ENCODE measurements at regions not wholly inside any gene's neighbourhood (a gene's known extent, or its start where the extent isn't known, plus 50 kb on each side); places are given as distances from the start of the nearest gene placed in this dataset.
"Not testable (repeated sequence)": the region's sequence is repeated elsewhere in the genome, so short reads cannot be mapped to it uniquely, and the experiment has no call there.

DNA sequence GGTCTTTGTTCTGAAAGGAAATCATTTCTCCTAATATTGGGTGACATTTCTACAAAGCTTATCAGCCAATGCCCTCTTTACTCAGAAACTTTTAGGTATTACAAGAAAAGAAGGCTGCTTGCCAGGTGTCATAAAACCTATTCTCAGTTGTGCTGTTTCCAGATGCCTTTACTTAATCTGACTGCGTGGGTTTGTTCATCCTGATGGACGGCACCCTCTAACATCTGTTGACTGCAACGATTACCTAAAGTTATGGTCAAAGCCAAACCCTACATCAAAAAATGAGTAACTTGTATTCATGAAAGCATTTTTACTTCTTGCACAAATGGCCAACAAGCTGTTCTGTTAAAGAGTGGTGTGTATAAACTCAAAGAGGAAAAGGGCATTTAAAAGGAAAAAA lies 207.7 kb upstream of the PDZRN3 start:
- no peak overlapping the region for H3K9ac ChIP-seq (ENCODE audit: low read depth in 1 of 3, low read length in 3 of 3)
- H3K36me3 ChIP-seq (ENCODE audit: control insufficient read depth in 3 of 3, insufficient read depth in 3 of 3, low read length in 3 of 3): no peaks in the 10 kb centered on the region
- H3K27ac ChIP-seq (ENCODE audit: low read depth, low read length): no peak overlapping the region
- peaks cover 6 to 16% (median 14%) of the 10 kb centered on the region in 3 donors for H3K4me1 ChIP-seq (ENCODE audit: control insufficient read depth in 3 of 3, insufficient read depth in 3 of 3, low read length in 3 of 3)
- no peaks in the 10 kb centered on the region for H3K27me3 ChIP-seq (ENCODE audit: control insufficient read depth in 3 of 3, insufficient read depth in 3 of 3, low read length in 3 of 3)
- H3K4me3 ChIP-seq (ENCODE audit: low read length in 3 of 3): no peak overlapping the region
- peaks cover 0 to 6% (median 0%) of the 10 kb centered on the region in 3 donors for H3K9me3 ChIP-seq (ENCODE audit: control insufficient read depth in 3 of 3, low read length in 3 of 3)

DNA sequence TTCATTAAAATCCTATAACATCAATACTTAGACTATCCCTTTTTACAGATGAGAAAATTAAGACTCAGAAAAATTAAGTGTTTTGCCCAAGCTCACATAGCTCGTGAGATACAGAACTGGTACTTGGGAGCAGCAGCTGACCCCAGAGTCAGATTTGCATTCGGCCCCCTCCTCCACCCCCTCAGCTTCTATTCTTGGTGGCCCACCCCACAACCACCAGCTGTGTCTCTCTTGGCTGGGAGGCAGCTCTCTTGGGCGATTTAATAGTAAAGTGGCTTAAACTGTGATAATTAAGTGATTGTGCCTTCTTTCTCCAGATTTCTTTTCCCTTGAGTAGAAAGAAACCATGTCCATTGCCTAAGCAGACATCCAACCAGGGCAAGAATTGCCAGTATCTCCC lies 203.6 kb upstream of the PDZRN3 start:
- Histone ChIP-seq H3K9ac (ENCODE audit: low read depth in 1 of 3, low read length in 3 of 3) (no peak overlapping the region), H3K36me3 (ENCODE audit: control insufficient read depth in 3 of 3, insufficient read depth in 3 of 3, low read length in 3 of 3) (no peaks in the 10 kb centered on the region), H3K27ac (ENCODE audit: low read depth, low read length) (peak overlapping the region; percentile 69), H3K9me3 (ENCODE audit: control insufficient read depth in 3 of 3, low read length in 3 of 3) (no peaks in the 10 kb centered on the region), H3K4me1 (ENCODE audit: control insufficient read depth in 3 of 3, insufficient read depth in 3 of 3, low read length in 3 of 3) (peaks cover 8 to 23% (median 20%) of the 10 kb centered on the region in 3 donors), H3K27me3 (ENCODE audit: control insufficient read depth in 3 of 3, insufficient read depth in 3 of 3, low read length in 3 of 3) (no peaks in the 10 kb centered on the region), H3K4me3 (ENCODE audit: low read length in 3 of 3) (no peak overlapping the region)

DNA sequence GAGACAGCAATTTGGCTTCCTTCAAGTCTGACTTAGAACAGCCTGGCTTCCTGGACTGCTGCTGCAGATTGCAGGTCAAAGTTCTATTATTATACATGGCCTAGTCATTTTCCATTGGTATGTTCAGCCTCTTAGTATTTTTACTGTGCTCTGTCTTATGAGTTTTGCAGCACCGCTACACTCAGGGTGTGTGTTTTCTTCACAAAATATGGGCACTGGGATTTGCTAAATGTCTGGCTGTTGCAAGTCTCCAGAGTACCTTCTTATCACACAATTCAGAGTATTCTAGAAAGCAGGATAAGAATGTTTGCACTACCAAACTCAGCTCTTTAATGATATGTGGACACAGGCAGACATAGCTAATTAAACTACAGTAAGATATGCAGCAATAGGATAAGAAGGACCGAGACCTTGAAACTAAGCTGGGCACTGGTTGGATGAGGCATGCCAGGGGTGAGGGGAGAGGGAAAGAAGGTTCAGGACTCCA lies 203.0 kb upstream of the PDZRN3 start:
- Histone ChIP-seq H3K27ac (ENCODE audit: low read depth, low read length) (peak overlapping the region; percentile 69), H3K9ac (ENCODE audit: low read depth in 1 of 3, low read length in 3 of 3) (peak overlapping the region in 1 of 3 donors; percentile 36), H3K9me3 (ENCODE audit: control insufficient read depth in 3 of 3, low read length in 3 of 3) (no peaks in the 10 kb centered on the region), H3K36me3 (ENCODE audit: control insufficient read depth in 3 of 3, insufficient read depth in 3 of 3, low read length in 3 of 3) (no peaks in the 10 kb centered on the region), H3K27me3 (ENCODE audit: control insufficient read depth in 3 of 3, insufficient read depth in 3 of 3, low read length in 3 of 3) (no peaks in the 10 kb centered on the region), H3K4me1 (ENCODE audit: control insufficient read depth in 3 of 3, insufficient read depth in 3 of 3, low read length in 3 of 3) (peaks cover 8 to 23% (median 20%) of the 10 kb centered on the region in 3 donors), H3K4me3 (ENCODE audit: low read length in 3 of 3) (no peak overlapping the region)

DNA sequence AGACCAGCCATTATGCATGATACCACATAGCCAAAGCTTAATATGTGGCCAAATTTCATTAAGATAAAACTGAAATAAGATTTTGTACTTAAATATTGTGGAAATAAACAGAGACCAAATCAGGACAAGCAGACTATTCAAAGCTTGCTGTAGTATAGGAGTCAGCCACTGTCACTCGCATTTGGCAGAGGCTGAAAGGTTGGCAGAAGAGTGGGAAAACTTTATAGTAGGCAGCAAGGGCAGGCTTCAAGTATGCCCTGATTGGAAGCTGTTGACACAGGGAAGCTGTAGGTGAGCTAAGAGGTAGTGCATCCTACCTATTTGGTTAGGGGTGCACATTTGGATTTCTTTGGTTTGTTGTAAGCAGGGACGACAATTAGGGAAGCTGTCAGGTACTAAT lies 202.5 kb upstream of the PDZRN3 start:
- peaks cover 8 to 23% (median 20%) of the 10 kb centered on the region in 3 donors for H3K4me1 ChIP-seq (ENCODE audit: control insufficient read depth in 3 of 3, insufficient read depth in 3 of 3, low read length in 3 of 3)
- no peaks in the 10 kb centered on the region for H3K27me3 ChIP-seq (ENCODE audit: control insufficient read depth in 3 of 3, insufficient read depth in 3 of 3, low read length in 3 of 3)
- H3K27ac ChIP-seq (ENCODE audit: low read depth, low read length): peak overlapping the region; percentile 69

DNA sequence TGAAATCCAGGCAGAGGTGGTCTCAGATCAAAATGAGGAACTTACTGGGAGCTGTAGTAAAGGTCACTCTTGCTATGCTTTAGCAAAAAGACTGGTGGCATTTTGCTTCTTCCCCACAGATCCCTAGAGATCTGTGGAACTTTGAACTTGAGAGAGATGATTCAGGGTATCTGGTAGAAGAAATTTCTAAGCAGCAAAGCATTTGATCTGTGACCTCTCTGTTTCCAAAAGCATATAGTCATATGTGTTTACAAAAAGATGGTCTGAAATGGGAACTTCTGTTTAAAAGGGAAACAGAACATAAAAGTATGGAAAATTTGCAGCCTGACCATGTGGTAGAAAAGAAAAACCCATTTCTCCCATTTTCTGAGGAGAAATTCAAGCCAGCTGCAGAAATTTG lies 196.2 kb upstream of the PDZRN3 start:
- H3K27me3 ChIP-seq (ENCODE audit: control insufficient read depth in 3 of 3, insufficient read depth in 3 of 3, low read length in 3 of 3); H3K36me3 ChIP-seq (ENCODE audit: control insufficient read depth in 3 of 3, insufficient read depth in 3 of 3, low read length in 3 of 3); H3K9ac ChIP-seq (ENCODE audit: low read depth in 1 of 3, low read length in 3 of 3); H3K27ac ChIP-seq (ENCODE audit: low read depth, low read length); H3K4me1 ChIP-seq (ENCODE audit: control insufficient read depth in 3 of 3, insufficient read depth in 3 of 3, low read length in 3 of 3); H3K9me3 ChIP-seq (ENCODE audit: control insufficient read depth in 3 of 3, low read length in 3 of 3); H3K4me3 ChIP-seq (ENCODE audit: low read length in 3 of 3): not testable (repeated sequence)

More for the DNA sequence above, 202.5 kb upstream of the PDZRN3 start:
- H3K4me3 ChIP-seq (ENCODE audit: low read length in 3 of 3): no peak overlapping the region
- no peak overlapping the region for H3K9ac ChIP-seq (ENCODE audit: low read depth in 1 of 3, low read length in 3 of 3)
- H3K9me3 ChIP-seq (ENCODE audit: control insufficient read depth in 3 of 3, low read length in 3 of 3): no peaks in the 10 kb centered on the region
- H3K36me3 ChIP-seq (ENCODE audit: control insufficient read depth in 3 of 3, insufficient read depth in 3 of 3, low read length in 3 of 3): no peaks in the 10 kb centered on the region

DNA sequence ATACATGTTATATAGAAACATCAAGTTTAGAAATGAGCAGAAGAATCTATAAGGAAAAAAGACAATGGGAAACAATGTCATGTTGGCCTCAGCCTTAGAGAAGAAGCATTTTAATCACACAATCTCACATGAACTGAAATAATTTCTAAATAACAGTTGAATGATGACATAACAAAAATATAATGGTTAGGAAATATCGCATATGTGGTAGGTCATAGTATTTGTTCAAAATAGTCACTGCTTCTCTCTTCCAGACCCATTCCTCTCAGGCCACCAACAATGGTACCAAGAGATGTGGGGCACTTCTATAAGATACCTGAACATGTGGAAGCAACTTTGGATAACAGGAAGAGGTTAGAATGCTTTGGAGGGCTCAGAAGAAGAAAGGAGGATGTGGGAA lies 195.7 kb upstream of the PDZRN3 start:
- Histone ChIP-seq H3K4me1 (ENCODE audit: control insufficient read depth in 3 of 3, insufficient read depth in 3 of 3, low read length in 3 of 3) (no peaks in the 10 kb centered on the region), H3K27ac (ENCODE audit: low read depth, low read length) (no peak overlapping the region), H3K27me3 (ENCODE audit: control insufficient read depth in 3 of 3, insufficient read depth in 3 of 3, low read length in 3 of 3) (no peaks in the 10 kb centered on the region), H3K36me3 (ENCODE audit: control insufficient read depth in 3 of 3, insufficient read depth in 3 of 3, low read length in 3 of 3) (no peaks in the 10 kb centered on the region), H3K9me3 (ENCODE audit: control insufficient read depth in 3 of 3, low read length in 3 of 3) (peaks cover 0 to 2% (median 0%) of the 10 kb centered on the region in 3 donors), H3K4me3 (ENCODE audit: low read length in 3 of 3) (no peak overlapping the region), H3K9ac (ENCODE audit: low read depth in 1 of 3, low read length in 3 of 3) (no peak overlapping the region)

DNA sequence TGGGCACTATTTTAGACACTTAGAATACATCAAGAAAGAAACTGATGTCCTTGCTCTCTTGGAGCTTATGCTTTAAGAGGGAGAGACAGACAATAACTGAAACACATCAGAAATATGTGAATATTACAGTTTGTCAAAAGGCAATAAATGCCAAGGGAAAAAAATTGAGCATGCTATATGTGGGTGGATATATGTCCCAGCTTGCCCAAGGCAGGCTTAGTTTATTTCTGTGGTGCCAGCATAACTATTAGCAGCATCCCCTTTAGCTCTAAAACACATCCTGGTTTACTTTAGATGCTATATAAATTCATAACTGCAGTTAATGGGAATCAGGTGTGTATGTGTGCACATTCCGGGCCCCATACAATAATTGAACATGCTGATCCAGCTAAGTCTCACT lies 191.2 kb upstream of the PDZRN3 start:
- H3K27me3 ChIP-seq (ENCODE audit: control insufficient read depth in 3 of 3, insufficient read depth in 3 of 3, low read length in 3 of 3): no peaks in the 10 kb centered on the region
- H3K9me3 ChIP-seq (ENCODE audit: control insufficient read depth in 3 of 3, low read length in 3 of 3): no peaks in the 10 kb centered on the region
- H3K4me1 ChIP-seq (ENCODE audit: control insufficient read depth in 3 of 3, insufficient read depth in 3 of 3, low read length in 3 of 3): no peaks in the 10 kb centered on the region
- no peak overlapping the region for H3K9ac ChIP-seq (ENCODE audit: low read depth in 1 of 3, low read length in 3 of 3)
- H3K4me3 ChIP-seq (ENCODE audit: low read length in 3 of 3): no peak overlapping the region
- H3K36me3 ChIP-seq (ENCODE audit: control insufficient read depth in 3 of 3, insufficient read depth in 3 of 3, low read length in 3 of 3): no peaks in the 10 kb centered on the region
- no peak overlapping the region for H3K27ac ChIP-seq (ENCODE audit: low read depth, low read length)

DNA sequence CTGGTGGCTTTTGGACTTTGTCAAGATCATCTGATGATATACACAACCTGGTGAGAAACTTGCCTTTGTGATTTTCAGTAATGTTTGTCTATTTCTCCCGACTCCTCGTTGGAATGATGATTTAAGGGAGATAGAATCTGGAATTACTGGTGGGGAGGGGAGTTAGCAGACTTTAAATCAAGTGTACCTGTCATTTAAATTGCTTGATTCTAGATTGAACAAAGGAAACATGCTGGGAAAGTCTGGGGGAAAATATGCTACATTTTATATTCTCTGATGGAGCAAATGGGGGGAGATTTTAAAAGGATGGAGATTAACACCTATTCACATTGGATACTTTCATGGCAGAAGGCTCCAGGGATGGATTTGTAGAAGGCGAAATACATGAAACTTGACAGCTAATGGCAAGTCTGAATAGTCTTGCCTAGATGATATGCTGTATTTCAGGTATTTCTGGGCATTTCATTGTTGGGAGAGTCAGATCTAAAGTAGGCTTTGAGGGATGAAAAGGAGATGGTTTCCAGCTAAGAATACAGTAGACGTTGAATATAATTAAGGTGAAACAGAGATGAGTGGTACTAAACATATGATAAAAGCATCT lies 189.1 kb upstream of the PDZRN3 start:
- no peak overlapping the region for H3K27ac ChIP-seq (ENCODE audit: low read depth, low read length)

DNA sequence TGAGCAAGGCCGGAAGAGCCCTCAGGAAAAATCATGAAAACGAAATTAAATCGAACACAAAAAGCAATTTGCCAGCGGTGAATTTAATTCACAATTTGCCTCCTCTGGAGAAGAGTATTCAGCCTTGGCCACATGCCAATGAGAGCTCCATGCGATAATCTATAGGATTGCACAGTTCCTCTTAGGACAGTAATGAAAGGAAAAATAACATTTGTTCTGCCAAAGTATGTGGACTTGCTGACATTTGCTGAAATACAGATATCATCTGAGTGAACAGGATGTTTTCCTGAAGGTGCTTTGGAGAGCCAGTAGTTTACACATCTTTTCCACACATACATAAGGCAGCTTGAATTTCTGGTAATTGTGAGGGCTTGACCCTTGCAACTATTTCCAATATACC lies 188.6 kb upstream of the PDZRN3 start:
- no peaks in the 10 kb centered on the region for H3K4me1 ChIP-seq (ENCODE audit: control insufficient read depth in 3 of 3, insufficient read depth in 3 of 3, low read length in 3 of 3)
- no peaks in the 10 kb centered on the region for H3K27me3 ChIP-seq (ENCODE audit: control insufficient read depth in 3 of 3, insufficient read depth in 3 of 3, low read length in 3 of 3)
- H3K4me3 ChIP-seq (ENCODE audit: low read length in 3 of 3): no peak overlapping the region
- no peak overlapping the region for H3K27ac ChIP-seq (ENCODE audit: low read depth, low read length)
- no peak overlapping the region for H3K9ac ChIP-seq (ENCODE audit: low read depth in 1 of 3, low read length in 3 of 3)
- no peaks in the 10 kb centered on the region for H3K36me3 ChIP-seq (ENCODE audit: control insufficient read depth in 3 of 3, insufficient read depth in 3 of 3, low read length in 3 of 3)
- no peaks in the 10 kb centered on the region for H3K9me3 ChIP-seq (ENCODE audit: control insufficient read depth in 3 of 3, low read length in 3 of 3)

More for the DNA sequence above, 189.1 kb upstream of the PDZRN3 start:
- Histone ChIP-seq H3K36me3 (ENCODE audit: control insufficient read depth in 3 of 3, insufficient read depth in 3 of 3, low read length in 3 of 3) (no peaks in the 10 kb centered on the region), H3K27me3 (ENCODE audit: control insufficient read depth in 3 of 3, insufficient read depth in 3 of 3, low read length in 3 of 3) (no peaks in the 10 kb centered on the region), H3K9me3 (ENCODE audit: control insufficient read depth in 3 of 3, low read length in 3 of 3) (no peaks in the 10 kb centered on the region), H3K4me3 (ENCODE audit: low read length in 3 of 3) (no peak overlapping the region), H3K4me1 (ENCODE audit: control insufficient read depth in 3 of 3, insufficient read depth in 3 of 3, low read length in 3 of 3) (no peaks in the 10 kb centered on the region), H3K9ac (ENCODE audit: low read depth in 1 of 3, low read length in 3 of 3) (no peak overlapping the region)

DNA sequence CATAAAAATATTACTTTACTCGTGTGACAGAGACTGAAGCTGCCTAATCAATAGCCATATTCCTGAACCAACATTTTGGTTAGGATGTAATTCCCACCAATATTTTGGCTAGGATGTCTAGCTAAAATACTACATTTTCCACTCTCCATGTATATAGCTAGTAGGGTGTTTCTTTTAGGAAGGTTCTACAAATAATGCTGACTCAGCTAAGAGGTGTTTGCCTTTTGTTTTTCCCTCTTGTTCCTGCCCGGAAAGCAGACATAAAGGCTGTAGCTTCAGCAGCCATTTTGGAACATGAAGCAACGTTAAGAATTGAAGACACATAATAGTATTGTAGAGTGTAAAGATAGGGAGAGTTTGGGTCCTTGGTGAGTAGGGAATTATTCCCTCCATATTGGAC lies 187.3 kb upstream of the PDZRN3 start:
- Histone ChIP-seq H3K27ac (ENCODE audit: low read depth, low read length) (no peak overlapping the region), H3K36me3 (ENCODE audit: control insufficient read depth in 3 of 3, insufficient read depth in 3 of 3, low read length in 3 of 3) (no peaks in the 10 kb centered on the region), H3K9ac (ENCODE audit: low read depth in 1 of 3, low read length in 3 of 3) (no peak overlapping the region), H3K9me3 (ENCODE audit: control insufficient read depth in 3 of 3, low read length in 3 of 3) (no peaks in the 10 kb centered on the region), H3K4me1 (ENCODE audit: control insufficient read depth in 3 of 3, insufficient read depth in 3 of 3, low read length in 3 of 3) (no peaks in the 10 kb centered on the region), H3K4me3 (ENCODE audit: low read length in 3 of 3) (no peak overlapping the region), H3K27me3 (ENCODE audit: control insufficient read depth in 3 of 3, insufficient read depth in 3 of 3, low read length in 3 of 3) (no peaks in the 10 kb centered on the region)

Data from skeletal muscle tissue (tissue), 3 donors.